Activated CD4-positive, alpha-beta T cell treated with anti-CD3 and anti-CD28 coated beads for 48 hours (primary cell): ENCODE measurements at regions not wholly inside any gene's neighbourhood (a gene's known extent, or its start where the extent isn't known, plus 50 kb on each side); places are given as distances from the start of the nearest gene placed in this dataset.

Experiments used
- DNase-seq: peaks from one replicate; pipeline ENCODE4 v3.0.0-alpha.2; 2020

DNA sequence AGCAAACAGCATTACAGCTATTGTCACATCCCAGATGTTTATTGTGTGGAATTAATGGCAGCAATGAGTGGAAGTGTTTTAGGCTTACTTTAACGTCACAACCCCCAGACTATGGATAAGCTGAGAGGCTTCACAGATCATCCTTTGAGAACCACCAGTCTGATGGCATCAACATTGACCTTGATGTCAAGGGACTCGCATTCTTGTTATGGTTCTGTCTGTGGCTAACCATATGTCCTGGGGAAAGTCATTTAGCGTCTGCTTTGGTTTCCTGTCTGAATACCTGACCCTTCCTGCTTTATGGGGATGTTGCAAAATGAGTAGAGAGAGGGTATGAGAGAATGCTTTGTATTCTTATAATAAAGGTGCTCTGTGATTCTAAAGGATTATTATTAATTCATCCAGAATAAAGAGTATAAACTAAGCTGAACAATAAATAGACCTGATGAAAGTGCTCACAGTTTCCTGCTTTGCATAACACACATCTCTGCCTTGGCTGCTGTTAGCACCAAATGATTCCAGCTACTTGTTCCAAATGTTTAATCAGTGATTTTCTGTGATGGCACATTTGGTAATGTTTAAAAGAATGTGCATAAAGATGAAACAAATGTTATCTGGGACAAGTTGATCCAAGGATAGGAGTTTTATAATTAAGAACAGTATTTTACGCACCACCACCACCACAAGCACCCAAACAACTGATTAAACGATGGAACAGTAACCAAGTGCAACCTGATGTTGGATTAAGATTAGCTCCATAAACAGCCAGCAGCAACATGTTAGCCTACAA lies 116.9 kb upstream of the LRIG3 start:
- no peak for DNase-seq

GRCh38 chr12:59036347-59036746 lies 116.0 kb upstream of the LRIG3 start:
- no peak for DNase-seq

GRCh38 chr12:59031313-59031712 lies 111.0 kb upstream of the LRIG3 start:
- no peak for DNase-seq

DNA sequence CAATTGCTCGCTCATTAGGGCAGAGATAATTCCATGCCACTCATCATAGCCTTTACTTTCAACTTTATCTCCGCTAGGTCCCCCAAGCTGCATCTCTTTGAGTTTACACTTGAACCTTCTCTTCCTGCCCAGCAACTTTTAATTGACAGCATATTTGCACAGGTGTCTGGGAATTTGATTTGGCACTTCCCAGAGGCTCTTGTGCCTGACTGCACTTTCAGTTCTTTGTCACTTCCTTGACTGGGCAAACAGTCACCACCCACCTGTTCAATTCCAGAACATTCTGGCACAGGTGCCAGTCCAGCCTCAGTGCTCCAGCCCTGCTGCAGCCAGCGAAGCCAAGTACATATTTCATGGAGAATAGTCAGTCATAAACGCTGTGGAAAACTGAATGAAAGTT lies 110.1 kb upstream of the LRIG3 start:
- DNase-seq = no peak

GRCh38 chr12:59027199-59027598 lies 106.9 kb upstream of the LRIG3 start:
- no peak for DNase-seq

DNA sequence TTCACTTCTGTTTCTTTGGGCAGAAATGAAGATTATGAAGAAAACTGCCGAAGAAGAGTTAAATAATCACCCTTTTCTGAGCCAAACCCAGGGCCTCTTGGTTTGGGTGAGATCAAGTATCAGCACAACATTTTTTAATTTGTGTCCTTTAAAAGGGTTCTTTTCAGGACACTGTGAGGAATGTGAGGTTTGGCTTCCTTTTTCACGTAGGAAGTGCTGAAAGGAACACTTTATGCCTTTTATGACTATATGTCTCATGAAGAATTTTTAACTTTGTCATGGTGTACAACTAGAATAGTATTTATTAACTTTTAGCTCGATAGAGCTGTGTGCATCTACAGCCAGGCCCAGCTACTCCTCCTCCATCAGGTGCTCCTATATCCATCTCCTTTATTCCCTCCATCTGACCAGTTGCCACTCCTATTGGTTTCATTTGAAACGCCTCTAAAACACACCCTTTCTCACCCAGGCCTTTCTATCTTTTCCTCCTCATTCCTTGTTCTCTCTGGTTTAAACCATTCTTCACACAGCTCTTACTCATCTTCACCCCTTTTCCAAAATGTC lies 103.6 kb upstream of the LRIG3 start:
- DNase-seq = no peak

DNA sequence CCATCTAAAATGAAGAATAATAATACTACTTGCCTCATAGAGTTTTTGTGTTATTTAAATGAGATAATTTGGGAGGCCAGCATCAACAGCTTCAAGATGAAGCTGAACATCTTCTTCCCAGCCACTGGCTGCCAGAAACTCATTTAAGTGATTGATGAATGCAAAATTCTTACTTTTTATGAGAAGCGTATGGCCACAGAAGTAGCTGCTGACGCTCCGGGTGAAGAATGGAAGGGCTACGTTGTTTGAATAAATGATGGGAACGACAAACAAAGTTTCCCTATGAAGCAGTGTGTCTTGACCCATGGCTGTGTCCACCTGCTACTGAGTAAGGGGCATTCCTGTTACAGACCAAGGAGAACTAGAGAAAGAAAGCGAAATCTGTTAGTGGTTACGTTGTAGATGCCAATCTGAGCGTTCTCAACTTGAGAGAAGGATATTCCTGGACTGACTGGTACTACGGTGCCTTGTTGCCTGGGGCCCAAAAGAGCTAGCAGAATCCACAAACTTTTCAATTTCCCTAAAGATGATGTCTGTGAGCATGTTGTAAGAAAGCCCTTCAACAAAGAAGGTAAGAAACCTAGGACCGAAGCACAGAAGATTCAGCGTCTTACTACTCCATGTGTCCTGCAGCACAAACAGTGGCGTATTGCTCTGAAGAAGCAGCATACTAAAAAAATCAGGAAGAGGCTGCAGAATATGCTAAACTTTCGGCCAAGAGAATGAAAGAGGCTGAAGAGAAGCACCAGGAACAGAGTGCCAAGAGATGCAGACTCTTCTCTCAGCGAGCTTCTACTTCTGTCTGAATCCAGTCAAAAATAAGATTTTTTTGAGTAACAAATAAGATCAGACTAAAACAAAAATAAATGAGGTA lies 100.0 kb upstream of the LRIG3 start:
- no peak for DNase-seq

DNA sequence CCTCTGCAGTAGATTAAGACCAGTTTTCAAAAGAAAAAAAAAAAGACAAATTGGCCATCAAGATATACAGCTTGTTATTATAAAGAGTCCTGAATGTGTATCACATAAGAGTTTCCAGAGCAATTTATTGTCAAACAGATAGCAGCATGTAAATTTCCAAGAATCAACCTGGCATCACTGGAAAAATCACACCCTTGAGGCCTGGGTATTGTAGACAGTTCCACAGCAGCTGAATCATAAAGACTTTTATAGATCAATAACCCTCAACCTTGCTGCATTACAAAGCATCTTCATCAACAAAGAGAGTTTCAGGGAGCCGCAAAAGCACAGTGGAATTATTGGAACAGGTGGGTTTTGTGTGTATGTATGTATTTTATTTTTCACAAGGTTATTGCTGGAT lies 94.6 kb upstream of the LRIG3 start:
- DNase-seq = no peak

DNA sequence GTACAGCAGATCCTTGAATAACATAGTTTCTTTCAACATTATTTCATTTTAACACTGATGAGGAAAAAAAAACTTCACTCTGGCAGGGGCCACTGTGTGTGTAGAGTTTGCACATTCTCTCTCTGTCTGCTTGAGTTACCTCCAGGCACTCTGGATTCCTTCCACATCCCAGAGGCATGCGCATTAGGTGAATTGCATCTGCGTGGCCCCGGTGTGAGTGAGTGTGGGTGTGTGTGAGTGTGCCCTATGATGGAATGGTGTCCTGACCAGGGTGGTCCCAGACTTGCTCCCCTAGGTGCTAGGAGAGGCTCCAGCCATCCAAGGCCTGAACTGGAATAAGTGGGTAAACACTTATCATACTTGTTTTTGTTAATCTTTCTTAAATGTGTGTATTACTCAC lies 90.6 kb upstream of the LRIG3 start:
- no peak for DNase-seq

DNA sequence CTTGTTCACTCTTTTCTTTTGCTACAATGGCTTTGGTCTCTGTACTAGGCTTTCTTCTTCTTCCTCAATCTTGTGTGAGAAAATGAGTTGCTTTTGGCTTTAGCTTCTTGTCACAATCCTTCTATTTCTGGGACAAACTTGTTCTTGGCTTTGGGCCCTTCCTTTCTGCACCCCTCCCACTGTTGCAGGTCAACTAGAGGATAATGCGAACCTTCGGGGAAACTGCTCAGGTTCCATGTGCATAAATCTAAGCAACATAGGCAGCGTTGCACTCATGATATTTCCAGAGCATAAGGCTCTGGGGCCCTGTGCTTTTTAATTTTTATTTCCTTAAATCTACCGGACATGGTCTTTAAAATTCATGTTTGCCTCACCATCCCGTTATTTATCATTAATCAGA lies 89.8 kb upstream of the LRIG3 start:
- DNase-seq = no peak

DNA sequence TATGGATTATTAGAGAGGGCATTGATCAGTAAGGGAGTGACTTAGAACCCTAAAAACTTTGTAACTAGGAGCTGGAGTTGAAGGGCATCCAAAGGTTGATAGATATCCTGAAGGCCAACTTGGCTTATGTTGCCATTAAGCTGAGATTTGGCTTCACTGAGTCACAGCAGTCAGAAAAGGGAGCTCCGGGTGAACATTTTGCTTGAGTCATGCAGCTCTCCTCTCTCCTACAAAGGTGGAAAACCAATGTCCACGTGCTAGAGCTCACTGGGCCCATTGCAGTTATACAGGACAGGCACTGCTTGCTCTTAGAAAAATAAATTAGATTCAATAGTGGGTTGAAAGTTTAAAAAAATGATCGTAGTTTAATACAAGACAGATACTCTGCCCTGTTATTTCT lies 87.3 kb upstream of the LRIG3 start:
- DNase-seq = no peak

DNA sequence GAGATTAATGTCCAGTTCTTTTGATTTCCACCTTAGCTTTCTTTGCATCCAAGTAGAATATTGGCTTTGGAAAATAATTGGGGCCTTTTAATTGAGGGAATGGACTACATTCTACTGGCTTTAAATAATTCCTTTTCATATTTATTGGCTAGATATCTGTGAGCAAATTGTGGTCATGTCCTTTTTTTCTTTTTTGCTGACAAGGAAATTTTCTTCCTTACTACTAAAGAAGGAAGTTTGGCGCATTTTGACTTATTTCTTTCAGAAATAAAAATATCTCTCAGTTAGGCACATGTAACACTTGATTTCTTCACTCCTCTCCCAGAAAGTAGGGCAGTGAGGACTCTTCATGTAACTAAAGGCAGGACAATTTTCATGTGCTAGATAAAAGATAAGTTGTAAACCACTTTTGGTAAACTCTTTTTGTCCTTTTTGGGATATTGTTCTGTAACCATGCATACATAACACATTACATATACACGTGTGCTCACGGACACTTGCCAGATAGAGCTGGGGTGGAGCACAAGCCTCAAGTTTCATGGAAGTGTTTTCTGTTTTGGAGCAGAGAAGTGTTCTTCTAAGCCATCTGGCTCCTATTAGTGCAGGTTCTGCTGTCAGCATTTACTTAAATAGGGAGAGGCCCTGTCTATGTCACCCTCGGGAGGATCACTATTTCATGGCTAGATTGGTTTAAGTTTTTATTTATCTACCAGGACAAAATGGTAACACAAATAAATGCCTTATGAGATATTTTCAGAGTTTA lies 85.1 kb upstream of the LRIG3 start:
- DNase-seq = no peak

DNA sequence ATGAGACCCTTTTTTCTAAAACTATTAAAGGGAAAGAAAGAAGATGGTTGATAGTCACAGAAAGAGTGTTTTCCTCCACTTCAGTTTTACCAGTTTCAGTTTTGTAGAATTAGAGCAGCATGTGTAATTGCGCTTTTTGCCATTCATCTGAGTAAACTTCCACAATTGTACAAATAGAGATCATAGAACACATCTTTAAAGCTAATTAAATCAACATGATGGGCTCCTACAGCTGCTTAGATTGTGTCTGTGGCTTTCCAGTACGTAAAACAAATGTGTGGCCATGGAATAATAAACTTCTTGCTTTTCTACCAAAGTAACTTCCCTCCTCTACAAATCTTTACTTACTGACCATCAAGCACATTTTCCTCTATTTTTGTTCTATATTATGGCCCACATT lies 84.2 kb upstream of the LRIG3 start:
- no peak for DNase-seq

DNA sequence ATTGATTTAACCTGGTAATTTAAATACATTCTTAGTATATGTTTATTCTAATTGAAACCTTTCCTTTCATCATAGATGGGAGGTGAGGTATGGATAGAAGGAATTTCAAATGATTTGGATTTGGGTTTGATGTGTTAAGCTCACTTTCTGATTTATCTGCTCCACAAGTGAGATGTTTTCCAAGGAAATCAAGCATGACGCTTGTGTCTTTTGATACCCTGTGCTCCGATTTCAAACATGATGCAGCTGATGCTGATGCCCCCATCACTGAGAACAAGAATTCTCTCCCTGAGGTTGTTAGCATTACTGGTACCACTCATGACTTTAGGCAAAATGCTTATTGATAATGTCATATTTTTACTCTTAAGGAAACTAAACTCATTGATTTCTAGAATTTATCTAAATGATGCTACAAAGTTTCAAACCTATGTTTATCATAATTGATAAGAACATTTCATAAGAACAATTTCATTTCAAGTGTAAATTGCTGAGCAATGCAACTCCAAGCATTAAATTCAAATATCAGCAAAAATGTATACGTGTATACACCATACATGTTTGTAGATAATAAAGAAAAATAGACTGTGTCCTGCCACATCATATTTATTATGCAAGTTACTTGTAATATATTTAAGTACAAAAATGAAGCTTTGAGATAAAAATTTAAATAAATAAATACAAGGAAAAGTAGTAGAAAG lies 75.5 kb upstream of the LRIG3 start:
- no peak for DNase-seq

DNA sequence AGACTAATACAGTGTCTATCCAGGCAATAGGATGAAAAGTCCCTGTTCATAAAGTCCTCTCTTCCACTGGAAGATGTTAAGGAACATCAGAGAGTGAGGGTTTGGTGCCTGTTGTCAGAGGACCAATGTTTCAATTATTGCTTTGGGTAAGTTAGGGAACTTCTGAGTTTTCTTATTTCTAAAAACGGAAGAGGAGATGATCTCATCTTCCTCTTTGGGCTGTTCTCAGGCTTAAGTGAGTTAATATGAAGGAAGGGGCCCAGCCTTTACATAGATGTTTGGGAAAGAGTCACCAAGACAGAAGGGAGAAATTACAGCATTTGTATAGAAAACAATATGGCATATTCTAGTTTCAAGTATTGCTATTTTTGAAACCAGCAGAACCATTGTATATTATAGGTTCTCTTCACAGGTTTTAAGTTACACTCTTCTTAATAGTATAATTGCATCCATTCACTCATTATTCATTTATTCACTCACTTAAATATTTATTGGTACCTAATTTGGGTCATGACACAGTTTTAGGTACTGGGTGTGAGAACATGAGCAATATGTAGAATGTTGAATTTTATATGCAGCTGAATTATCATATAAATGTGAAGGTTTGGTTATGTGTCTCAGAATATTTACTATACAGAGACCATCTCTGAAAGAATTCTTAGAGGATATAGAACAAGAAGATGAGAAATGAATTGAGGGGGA lies 68.5 kb upstream of the LRIG3 start:
- DNase-seq = no peak

DNA sequence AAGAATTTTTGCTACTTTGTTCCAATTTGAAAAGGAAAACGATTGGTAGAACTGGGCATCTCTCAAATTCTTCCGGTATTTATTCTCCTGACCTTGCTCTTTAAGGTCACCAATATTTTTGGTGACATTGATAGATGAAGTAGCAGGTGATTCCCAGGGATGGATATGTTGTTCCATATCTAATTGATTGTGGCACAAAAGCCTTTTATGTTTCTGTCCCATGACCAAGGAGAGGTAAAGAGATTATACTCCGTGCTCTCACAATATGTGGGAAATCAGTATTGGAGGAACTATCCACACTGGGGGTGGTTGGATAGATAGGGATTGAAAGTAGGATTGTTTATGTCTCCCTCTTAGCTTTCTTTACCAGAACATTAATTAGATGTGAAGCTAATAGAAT lies 61.7 kb upstream of the LRIG3 start:
- no peak for DNase-seq

DNA sequence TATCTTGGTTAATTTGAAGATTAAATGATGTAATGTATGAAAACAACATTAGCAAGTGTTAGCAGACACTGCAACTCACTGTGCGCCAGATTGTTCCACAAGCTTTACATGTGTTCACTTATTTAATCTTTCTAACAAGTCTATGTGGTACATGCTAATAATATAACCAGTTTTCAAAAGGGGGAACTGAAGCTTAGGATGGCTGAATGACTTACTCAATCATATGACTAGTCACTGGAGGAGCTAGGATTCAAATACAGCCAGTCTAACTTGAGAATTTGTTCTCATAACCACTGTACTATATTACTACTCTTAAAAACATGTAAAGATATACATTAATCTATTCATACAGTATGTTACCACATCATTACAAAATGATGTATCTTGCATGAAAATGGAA lies 60.5 kb upstream of the LRIG3 start:
- DNase-seq = no peak

- DNase-seq = no peak
Observed at GRCh38 chr12:58978717-58979116, 58.4 kb upstream of the LRIG3 start.

GRCh38 chr12:58977476-58977875 lies 57.2 kb upstream of the LRIG3 start:
- DNase-seq = no peak

GRCh38 chr12:58976146-58976545 lies 55.8 kb upstream of the LRIG3 start:
- DNase-seq = no peak
